HL-60 (cell line): ENCODE measurements at regions not wholly inside any gene's neighbourhood (a gene's known extent, or its start where the extent isn't known, plus 50 kb on each side); places are given as distances from the start of the nearest gene placed in this dataset.

Source experiments
- CTCF ChIP-seq: IDR thresholded peaks from one replicate; pipeline ENCODE4 v1.5.1; 2011; ENCODE audit warnings: low read length, control low read depth, inconsistent platforms; ENCODE audit not compliant: insufficient read depth
- POLR2AphosphoS5 ChIP-seq: IDR thresholded peaks from 2 replicates; pipeline ENCODE4 v1.6.1; 2012; ENCODE audit warnings: low read depth

DNA sequence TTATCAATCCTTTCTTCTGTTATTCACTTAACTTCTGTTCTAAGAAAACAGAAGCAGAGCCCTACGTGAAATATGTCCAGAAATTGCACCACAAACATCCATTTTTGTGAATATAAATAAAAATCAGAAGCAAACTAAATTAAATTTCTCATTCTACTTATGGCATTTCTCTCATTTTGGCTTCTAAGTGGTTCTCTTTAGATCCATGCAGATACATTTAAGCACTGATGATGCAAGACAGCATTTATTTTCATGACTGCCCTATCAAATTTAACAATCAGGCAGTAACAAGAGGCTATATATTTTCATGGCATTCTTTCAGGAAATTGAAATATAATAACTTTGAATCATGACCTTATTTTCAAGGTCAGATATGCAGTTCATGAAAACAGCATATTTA, 1049.6 kb downstream of the GRM8 start:
- TF ChIP-seq CTCF (no peak), POLR2AphosphoS5 (no peak)
